ENCODE measurements at regions not wholly inside any gene's neighbourhood (a gene's known extent, or its start where the extent isn't known, plus 50 kb on each side); places are given as distances from the start of the nearest gene placed in this dataset.
"Not testable (repeated sequence)": the region's sequence is repeated elsewhere in the genome, so short reads cannot be mapped to it uniquely, and the experiment has no call there.

DNA sequence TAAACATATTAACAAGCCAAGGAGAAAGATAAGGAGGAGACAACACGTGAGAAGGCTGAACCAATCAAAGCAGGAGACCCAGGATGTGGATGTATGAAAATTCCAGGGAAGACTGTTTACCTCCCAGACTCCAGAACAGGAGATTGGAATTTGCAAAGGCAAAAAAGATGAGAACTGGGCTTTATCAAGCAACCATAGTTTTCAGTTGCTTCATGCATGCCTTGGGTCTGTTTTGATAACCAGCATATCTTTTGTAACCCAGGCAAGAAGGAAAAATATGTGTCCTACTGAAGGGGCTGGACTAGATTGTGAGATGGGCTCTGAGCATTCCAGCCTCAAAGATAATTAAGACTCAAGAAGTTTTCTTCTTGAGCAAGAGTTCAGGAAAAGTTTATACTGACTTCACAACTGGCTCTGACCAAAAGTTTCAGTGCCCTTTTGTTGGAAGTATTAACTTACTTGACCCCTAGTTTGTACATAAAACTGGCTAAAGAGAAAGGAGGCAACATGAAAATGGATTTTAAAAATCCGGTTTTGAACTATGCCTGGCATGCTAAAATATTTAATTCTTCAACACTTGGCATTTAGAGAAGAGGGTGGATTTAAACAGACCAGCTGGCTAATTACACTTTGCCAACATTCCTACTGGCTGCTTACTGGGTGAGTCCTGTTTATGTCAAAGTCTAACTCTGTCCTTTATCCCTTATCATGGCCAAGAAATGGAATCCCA lies 79.3 kb upstream of the CD28 start:
- DNase-seq: no peak
- intact Hi-C loops (cut with micrococcal nuclease): no loop called here
- peak; percentile 76 for ATAC-seq

DNA sequence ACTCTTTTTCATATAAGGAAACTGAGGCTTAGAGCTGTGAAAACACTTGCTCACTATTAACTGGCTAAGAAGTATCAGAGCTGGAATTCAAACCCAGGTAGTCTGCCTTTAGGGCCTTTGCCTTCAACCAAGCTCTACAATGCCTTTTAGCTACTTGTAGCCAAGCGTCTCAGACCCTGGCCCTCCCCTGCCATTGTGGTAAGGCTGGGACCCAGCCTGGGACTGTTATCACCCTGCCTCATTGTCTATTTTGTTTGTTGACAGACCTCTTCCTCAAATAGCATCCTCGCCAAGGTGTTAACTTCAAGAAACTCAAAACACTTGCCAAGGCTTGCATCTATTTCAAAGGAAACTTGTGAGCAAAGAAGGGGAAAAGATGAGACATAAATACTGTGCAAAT lies 76.7 kb upstream of the CD28 start:
- DNase-seq (no peak), ATAC-seq (no peak)
- intact Hi-C loops (cut with micrococcal nuclease): no loop called here

DNA sequence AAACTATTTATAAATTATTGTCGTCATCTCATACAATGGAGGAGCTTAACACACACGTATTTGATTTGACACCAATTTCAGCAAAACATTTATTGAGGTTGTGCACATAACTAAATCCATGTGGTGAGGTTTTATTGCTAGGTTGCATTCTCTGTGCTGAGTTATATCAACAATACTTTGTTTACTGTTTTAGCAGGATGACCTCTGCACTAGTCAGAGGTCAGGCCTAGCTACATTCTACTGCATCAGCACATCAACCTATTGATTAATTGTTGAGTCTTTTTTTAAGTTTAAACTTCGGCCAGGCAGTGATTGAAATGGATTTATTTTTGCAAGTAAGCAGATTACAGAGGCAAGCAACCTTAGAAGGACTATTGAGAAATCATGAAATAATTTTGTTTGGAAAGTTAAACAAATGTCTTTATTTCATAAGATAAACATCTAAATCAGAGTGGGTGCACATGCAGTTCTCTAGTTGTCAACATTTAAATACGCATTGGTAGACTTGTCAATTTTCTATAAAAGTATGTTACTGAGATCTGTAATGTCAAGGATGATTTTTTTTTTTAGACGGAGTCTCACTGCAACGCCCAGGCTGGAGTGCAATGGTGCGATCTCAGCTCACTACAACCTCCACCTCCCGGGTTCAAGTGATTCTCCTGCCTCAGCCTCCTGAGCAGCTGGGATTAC lies 75.2 kb upstream of the CD28 start:
- intact Hi-C loops (cut with micrococcal nuclease): no loop called here
- DNase-seq (no peak), ATAC-seq (no peak)

DNA sequence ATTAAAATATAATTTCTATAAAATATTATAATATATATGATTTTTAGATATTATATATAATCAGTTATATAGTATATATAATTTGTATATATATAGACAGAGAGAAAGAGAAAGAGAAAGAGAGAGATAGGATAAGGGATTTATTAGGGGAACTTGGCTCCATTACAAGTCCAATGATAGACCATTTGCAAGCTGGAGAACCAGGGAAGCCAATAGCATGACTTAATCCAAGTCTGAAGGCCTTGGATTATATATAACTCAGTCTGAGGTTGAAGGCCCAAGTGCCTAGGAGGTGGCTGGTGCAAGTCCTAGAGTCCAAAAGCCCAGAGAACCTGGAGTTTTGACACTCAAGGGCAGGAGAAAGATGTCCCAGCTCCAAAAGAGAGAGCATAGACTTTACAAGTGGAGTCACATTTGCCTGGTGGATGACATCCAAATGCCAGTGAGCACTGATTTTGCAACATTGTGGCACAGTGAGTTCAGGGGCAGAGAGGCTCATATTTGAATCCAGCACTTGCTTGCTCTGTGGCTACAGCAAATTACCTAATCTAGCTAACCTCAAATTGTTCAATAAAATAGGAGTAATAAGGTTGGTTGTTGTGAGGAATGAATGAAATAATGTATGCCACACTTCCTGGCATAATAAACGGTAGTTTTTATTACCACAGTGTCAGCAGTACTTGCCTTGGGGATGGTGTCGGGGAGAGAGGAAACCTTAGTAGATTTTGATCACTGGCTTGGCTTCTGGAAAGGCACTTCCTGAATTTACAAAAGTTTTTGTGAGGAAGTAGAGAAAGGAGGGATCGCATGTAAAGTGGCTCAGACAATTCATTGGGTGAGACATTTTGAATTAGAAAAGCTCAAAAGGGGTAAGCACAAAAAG lies 69.6 kb upstream of the CD28 start:
- ATAC-seq: peak; percentile 97
- DNase-seq: no peak
- intact Hi-C loops (cut with micrococcal nuclease): no loop called here

DNA sequence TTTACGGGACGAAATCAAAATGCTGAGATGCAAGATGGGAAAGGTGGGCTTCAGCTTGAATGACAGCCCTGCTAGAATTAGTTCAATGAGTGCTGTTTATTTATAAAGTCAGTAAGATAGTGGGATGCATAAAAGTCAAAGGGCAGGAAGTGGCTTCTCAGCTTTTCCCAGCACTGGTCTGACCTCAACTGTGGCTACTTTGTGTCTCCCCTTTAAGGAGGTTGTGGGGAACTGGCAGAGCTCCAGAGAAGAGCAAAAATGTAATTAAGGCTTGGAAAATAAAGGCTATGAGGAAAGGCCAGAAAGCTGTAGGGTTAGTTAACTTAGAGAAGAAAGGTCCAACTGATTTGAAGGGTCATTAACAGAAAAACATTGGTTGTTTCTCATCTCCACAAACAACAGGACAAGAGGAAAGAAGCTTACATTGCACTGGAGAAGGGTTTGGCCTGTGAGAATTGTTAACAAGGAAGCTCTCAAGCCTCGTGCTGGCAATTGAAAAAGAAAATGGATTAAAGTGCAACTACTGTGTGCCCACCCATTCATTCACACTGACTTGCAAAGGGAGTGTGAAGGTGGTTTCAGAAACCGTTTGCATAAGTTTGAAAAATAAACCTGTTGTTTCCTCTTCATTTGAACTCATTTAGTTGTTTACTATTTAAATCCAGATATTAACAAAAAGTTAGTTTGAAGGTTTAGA lies 68.8 kb upstream of the CD28 start:
- ATAC-seq (peak; percentile 66), DNase-seq (no peak)
- intact Hi-C loops (cut with micrococcal nuclease): no loop called here

DNA sequence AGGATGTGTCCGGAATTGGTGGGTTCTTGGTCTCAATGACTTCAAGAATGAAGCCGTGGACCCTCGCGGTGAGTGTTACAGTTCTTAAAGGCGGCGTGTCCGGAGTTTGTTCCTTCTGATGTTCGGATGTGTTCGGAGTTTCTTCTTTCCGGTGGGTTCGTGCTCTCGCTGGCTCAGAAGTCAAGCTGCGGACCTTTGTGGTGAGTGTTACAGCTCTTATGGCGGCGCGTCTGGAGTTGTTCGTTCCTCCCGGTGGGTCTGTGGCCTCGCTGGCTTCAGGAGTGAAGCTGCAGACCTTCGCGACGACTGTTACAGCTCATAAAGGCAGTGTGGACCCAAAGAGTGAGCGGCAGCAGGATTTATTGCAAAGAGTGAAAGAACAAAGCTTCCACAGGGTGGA lies 64.6 kb upstream of the CD28 start:
- intact Hi-C loops (cut with micrococcal nuclease); ATAC-seq; DNase-seq: not testable (repeated sequence)

DNA sequence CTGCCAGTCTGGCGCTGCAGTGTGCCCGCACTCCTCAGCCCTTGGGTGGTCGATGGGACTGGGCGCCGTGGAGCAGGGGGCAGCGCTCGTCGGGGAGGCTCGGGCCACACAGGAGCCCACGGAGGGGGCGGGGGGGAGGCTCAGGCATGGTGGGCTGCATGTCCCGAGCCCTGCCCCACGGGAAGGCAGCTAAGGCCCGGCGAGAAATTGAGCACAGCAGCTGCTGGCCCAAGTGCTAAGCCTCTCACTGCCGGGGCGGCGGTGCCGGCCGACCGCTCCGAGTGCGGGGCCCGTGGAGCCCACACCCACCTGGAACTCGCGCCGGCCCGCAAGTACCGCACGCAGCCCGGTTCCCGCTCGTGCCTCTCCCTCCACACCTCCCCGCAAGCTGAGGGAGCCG lies 63.6 kb upstream of the CD28 start:
- ATAC-seq; intact Hi-C loops (cut with micrococcal nuclease); DNase-seq: not testable (repeated sequence)

DNA sequence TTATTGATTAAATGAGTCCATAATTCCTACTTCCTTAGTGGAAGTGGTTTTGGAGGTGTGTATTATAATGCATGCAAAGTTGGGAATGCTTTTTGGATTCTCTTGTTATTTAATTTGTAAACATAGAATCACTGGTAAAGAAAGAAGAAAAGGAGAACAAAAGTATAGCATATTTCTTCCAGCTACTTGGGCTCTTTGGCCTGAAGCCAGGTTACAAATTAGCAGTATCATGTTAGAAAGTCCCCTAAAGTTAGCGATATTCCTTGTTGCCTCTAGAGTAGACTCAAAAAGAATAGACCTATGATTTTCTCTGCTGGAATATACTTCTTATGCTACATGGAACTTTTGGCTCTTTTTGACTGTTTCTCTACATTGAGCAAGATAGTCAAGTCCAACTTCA lies 60.6 kb upstream of the CD28 start:
- DNase-seq: no peak
- ATAC-seq: no peak
- intact Hi-C loops (cut with micrococcal nuclease): no loop called here

DNA sequence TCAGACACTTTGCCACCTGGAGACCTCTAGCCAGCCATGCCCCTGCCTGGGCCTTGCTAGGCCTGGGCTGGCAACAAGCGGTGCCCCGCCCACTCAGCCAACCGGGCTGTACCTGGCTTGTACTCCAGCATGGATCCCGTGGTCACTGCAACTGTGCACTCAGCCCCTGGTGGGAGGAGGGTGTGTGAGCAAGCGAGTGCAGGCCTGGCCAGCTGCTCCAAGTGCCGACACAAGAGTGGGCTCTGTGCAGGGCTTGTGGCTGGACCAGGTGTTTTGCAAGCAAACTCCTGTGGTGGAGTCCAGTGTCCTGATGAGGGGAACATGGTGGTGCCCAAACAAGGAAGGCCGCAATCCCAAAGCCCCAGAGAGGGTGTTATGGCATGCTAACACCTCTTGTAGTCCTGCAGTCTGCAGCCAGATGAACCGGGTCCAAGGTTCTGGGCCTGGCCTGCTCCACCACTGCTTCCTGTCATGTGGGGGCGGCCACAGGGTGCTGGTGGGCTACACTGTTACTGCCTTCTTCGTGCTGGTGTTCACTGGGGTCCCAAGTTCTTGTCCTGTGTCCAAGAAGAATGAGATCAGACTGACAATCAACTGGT lies 60.1 kb upstream of the CD28 start:
- intact Hi-C loops (cut with micrococcal nuclease): no loop called here
- no peak for ATAC-seq
- no peak for DNase-seq

DNA sequence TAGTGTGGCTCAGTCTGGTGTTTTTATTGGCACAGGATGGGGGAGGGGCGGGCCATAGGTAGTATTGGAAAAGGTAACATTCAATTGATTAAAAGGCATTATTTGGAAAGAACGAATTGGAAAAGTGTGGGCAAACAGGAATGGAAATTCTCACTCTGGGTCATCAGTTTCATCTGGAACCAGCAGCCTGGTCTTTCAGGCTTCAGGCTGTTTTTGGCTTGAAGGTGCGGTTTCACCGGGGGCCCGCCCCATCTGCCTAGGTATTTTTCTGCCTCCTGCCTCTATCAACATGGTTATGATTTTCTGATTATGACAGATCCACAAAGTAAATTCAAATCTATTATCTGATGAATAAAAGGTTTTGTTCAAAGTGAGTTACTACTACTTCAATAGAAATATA lies 59.5 kb upstream of the CD28 start:
- DNase-seq (no peak), ATAC-seq (no peak)
- intact Hi-C loops (cut with micrococcal nuclease): no loop called here

DNA sequence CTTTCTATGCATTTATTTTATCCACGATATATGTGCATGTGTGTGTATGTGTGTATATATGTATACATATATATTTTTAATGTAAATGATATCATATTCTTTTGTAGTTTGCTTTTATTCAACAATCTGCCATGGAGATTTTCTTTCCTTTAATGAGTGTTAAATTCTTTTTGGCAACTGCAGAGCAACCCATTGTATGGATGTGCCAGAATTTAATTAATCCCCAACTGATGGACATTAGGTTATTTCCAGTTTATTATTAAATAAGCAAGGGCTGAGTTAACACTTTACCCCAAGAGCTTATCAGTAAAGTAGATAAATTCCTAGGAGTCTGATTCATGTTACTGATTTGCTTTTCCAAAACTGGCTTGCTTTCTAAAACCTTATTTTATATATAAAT lies 58.9 kb upstream of the CD28 start:
- DNase-seq (no peak), ATAC-seq (no peak)
- intact Hi-C loops (cut with micrococcal nuclease): no loop called here

DNA sequence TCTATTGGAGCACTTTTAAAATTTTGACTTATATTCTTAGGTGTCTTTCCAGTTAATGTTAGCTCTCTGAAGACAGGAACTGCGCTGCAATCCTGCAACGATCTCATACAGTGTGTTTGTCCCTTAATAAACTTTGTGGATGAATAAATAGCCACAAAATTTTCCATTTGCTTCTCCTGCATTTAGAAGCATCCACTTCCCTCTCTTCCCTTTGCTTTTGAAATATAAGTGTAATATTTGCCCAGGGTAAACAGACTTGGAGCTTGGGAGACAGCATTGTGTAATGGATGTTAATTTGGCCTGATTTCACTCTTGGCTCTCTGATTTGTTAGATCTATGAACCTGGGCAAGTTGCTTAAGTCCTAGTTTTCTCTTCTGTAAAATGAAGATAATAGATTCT lies 58.2 kb upstream of the CD28 start:
- DNase-seq: no peak
- intact Hi-C loops (cut with micrococcal nuclease): no loop called here
- ATAC-seq: no peak

DNA sequence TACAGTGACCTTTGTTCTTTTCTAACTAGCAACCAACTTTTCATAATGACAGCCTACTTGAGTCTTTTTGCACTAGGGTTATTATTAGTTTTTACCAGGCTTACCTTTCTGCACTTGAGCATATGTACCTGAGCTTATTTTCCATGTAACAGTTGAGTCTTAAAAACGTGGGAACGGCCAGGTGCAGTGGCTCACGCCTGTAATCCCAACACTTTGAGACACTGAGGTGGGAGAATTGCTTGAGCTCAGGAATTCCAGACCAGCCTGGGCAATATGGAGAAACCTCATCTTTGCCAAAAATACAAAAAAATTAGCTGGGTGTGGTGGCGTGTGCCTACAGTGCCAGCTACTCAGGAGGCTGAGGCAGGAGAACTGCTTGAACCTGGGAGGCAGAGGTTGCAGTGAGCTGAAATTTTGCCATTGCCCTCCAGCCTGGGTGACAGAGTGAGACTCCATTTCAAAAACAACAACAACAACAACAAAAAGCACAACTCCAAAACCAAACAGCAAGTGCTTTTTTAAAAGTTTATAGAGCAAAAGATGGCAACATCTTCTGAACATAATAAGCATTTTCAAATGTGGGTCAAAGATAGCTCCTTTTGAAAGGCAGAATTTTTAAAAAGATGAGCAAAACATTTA lies 57.1 kb upstream of the CD28 start:
- ATAC-seq: no peak
- DNase-seq: no peak
- intact Hi-C loops (cut with micrococcal nuclease): no loop called here

DNA sequence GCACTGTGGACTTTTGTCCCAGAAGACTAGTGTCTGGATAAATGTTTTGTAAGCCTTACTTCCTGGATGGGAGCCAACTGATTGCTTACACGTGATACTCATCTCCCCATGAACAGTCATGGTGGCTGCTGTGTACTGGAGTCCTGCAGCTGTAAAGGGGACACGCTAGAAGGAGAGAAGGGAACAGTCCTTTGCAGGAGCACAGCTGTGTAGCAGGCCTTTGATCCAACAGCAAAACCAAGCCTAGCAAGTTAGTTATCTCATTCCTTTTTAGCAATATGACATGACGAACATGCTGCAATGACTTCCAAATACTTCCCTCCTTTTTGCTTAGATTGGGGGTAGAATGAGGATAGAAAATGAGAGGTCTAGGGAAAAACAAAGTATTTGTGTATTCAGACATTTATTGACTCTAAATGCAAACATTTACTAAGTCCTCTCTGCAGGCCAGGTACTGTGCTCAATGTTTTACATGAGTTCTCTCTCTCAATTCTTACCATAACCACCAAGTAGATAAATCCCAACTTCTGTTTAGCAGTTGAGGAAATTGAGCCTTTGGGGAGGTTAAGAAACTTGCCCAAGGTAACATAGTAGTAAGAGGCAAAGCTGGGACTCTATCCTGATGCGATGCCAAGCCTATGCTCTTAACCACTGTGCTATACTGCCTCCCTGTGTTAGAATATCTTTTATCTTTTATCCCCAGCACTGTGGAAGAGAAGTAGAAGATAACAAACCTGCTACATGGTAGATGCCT lies 55.4 kb upstream of the CD28 start:
- ATAC-seq: peak; percentile 81
- intact Hi-C loops (cut with micrococcal nuclease): no loop called here
- no peak for DNase-seq

DNA sequence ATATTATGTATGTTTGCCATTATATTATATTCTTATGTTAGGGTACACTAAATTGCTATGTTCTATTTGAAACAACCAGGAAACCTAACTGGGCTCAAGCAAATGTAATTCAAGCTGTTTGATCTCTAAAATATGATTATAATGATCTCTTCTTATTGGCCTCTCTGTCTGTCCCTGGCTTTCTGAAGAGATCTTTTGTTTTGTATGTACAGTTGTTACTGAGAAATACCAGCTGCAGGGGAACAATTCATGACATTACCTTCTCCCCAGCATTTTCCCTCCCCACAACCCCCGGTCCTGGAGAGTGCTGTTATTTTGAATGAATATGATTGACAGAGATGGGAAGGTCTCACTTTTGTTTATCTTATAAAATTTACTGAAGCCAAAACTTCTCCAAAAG lies 54.8 kb upstream of the CD28 start:
- no peak for ATAC-seq
- DNase-seq: no peak
- intact Hi-C loops (cut with micrococcal nuclease): no loop called here

DNA sequence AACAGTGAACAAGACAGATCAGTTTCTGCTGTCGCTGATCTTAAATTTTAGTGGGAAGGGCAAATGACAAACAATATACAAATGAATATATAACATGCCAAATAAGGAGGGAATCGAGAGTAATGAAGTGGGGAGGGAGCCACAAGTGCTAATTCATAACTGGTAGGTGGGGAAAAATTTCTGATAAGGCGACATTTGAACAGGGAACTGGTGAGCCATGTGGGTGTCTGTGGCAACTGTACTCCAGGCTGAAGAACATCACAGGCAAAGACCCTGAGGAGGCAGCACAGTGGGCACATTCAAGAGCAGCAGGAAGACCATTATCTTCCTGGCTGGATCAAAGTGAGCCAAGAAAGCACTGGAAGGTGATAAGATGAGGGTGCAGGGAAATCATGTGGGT lies 51.6 kb upstream of the CD28 start:
- intact Hi-C loops (cut with micrococcal nuclease): no loop called here
- DNase-seq (no peak), ATAC-seq (no peak)

DNA sequence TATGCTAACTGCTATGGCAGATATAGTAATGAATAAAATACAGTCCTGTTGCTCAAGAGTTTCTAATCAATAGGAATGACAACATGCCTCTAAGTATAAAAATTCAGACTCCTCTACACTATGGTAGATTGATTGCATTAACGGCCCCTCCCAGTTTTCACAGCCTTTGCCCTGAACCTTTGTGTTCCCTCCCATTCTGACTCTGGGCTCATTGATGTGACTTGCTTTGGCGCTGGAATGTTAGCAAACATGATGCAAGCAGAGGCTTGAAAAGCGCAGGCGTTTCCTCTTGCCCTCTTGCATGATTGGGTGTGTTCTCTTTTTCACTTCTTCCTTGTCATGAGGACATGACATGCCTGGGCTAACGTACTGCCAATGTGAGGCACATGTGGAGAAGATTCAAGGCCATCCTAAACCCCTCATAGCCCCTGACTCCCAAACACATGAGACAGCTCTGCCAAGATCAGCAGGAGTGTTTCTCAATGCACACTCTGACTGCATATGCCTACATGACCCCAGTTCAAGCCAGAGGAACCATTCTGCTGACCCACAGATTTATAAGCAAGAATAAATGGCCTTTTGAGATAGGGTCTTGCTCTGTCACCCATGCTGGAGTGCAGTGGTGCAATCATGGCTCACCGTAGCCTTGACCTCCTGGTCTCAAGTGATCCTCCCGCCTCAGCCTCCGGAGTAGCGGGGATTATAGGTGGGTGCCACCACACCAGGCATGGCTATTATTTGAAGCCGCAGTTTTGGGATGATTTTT lies 49.7 kb upstream of the CD28 start:
- peak; percentile 83 for ATAC-seq
- no peak for DNase-seq
- intact Hi-C loops (cut with micrococcal nuclease): no loop called here

Measured in left ventricle myocardium superior (tissue), 1 donor.